HG02885 (cell line): ENCODE measurements at regions not wholly inside any gene's neighbourhood (a gene's known extent, or its start where the extent isn't known, plus 50 kb on each side); places are given as distances from the start of the nearest gene placed in this dataset.

Experiments used
- ATAC-seq: cut with Tn5 transposase; IDR thresholded peaks from one replicate; pipeline ENCODE4 v1.9.1; 2021; ENCODE audit warnings: mild to moderate bottlenecking; ENCODE audit not compliant: unreplicated experiment, poor library complexity

GRCh38 chr4:119833611-119834010, 205.0 kb upstream of the PDE5A start:
- no peak for ATAC-seq

- no peak for ATAC-seq
Measured at GRCh38 chr4:119832776-119833175, 204.2 kb upstream of the PDE5A start.

DNA sequence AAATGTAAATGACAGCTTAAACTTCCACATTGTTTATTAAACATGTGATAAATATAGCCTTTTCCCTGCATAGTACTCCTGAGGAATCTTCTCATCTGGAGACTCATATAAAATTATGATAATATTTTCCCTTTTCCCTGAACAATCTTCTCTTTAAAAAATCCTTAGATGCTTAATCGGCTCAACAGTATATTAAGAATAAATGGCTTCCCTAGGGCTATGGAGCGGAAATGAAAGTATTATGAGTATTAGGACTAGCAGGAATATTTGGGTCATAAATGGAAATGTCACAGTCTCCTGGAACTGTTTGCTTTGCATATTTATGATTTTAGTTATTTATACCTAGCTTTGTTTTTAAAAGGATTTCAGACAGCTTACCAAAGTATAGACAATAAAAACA, 200.7 kb upstream of the PDE5A start:
- ATAC-seq = no peak

- no peak for ATAC-seq
Measured at GRCh38 chr4:119825696-119826095, 197.1 kb upstream of the PDE5A start.

GRCh38 chr4:119823891-119824290, 195.3 kb upstream of the PDE5A start:
- ATAC-seq = no peak

DNA sequence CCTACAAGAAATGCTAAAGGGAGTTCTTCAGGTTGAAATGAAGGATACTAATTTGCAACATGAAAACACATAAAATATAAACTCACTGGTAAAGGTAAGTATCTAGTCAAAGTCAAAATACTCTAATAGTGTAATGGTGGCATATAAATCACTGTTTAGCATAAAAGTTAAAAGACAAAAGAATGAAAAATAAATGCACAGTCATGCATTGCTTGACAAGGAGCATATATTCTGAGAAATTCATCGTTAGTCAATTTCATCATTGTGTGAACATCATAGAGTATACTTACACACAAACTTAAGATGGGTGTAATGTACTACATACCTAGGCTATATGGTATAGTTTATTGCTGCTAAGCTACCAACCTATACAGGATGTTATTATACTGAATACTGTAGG, 194.4 kb upstream of the PDE5A start:
- ATAC-seq = no peak

DNA sequence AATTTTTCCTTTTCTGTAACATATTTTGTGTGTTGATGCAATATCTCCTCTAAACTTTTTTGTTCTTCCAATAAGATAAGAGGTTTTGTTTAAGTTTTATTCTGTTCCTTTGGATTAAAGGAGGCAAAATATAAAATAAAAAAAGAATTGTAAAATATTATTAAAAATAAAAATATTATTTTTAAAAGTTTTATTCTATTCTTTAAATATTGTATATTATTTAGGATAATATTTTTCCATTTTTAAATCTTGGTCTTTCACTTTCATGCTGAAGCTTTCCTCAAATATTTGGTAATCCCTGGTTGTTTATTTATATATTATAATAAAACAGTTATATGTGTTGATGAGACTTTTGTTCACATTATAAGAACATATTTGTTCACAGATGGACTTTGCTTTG, 187.9 kb upstream of the PDE5A start:
- ATAC-seq = no peak

GRCh38 chr4:119810001-119810400, 181.4 kb upstream of the PDE5A start:
- ATAC-seq = no peak

GRCh38 chr4:119804404-119804803, 175.8 kb upstream of the PDE5A start:
- ATAC-seq = no peak

GRCh38 chr4:119797238-119797894, 168.8 kb upstream of the PDE5A start:
- peak; percentile 37 for ATAC-seq

- no peak for ATAC-seq
Measured at GRCh38 chr4:119795986-119796578, 167.5 kb upstream of the PDE5A start.

DNA sequence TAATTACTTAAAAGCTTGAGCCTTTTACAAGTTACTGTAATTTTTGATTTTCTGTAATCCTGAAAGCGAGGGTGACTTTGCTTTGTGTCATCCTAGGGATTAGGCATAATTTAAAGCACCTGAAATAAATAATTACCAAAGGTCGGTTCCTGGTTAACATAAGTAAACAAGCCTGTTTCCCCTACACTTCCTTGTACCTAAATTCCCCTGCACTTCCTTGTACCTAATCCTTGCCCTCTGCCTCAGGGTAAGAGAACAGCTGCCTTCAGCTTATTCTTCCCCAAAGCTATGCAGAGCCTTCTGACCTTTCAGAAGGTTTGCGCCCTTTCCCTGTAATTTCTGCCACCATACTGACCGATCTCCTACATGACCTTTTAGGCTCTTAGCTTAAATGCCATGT, 166.1 kb upstream of the PDE5A start:
- no peak for ATAC-seq

- ATAC-seq = no peak
Measured at GRCh38 chr4:119794113-119794512, 165.5 kb upstream of the PDE5A start.

- no peak for ATAC-seq
Measured at GRCh38 chr4:119788349-119789266, 160.0 kb upstream of the PDE5A start.

DNA sequence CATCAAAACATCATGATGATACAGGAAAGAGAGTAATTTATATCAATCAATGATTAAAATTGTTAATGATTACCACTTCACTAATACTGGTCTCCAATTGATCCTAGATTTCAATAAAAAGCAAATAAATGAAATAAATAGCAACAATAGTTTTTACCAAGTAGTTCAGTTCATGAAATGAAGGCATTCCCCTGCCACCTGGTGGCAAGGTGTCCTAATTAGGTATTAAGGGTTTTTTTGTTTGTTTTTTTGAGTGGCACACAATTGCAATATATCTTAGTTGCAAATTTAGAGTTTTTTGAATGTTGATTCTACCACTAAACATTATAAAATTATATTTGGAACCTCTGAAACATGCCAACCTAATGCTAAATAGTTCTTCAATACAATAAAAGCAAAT, 157.4 kb upstream of the PDE5A start:
- no peak for ATAC-seq

DNA sequence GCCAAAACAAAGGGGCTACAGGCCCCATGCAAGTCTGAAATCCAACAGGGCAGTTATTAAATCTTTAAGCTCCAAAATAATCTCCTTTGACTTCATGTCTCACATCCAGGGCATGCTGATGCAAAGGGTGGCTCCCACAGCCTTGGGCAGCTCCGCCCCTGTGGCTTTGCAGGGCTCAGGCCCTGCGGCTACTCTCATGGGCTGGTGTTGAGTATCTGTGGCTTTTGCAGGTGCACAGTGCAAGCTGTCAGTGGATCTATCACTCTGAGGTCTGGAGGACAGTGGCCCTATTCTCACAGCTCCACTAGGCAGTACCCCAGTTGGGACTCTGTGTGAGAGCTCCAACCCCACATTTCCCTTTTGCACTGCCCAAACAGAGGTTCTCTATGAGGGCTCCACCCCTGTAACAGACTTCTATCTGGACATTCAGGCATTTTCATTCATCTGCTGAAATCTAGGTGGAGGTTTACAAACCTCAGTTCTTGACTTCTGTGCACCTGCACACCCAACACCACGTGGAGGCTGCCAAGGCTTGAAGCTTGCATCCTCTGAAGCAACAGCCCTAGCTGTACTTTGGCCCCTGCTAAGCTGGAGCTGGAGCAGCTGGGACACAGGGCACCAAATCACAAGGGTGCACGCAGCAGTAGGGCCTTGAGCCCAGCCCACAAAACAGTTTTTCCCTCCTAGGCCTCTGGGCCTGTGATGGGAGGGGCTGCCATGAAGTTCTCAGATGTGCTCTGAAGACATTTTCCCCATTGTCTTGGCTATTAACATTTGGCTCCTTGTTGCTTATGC, 154.8 kb upstream of the PDE5A start:
- ATAC-seq = no peak

GRCh38 chr4:119781044-119781443, 152.4 kb upstream of the PDE5A start:
- no peak for ATAC-seq

GRCh38 chr4:119774840-119775239, 146.2 kb upstream of the PDE5A start:
- no peak for ATAC-seq

DNA sequence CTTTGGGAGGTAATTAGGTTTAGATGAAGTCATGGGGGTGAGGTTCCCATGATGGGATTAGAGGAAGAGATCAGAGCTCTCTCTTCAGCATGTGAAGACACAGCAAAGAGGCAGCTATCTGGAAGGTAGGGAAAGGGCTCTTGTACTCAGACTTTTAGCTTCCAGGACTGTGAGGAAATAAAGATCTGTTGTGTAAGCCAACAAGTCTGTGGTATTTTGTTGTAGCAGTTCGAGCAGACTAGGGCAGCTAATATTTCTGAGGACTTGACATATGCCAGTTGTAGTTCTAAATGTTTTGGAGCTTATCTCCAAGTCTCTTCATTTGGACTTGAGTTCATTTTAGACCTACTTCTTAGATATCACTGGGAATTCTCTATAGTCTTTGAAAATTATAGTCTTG, 137.3 kb upstream of the PDE5A start:
- no peak for ATAC-seq

GRCh38 chr4:119765469-119765868, 136.9 kb upstream of the PDE5A start:
- no peak for ATAC-seq

DNA sequence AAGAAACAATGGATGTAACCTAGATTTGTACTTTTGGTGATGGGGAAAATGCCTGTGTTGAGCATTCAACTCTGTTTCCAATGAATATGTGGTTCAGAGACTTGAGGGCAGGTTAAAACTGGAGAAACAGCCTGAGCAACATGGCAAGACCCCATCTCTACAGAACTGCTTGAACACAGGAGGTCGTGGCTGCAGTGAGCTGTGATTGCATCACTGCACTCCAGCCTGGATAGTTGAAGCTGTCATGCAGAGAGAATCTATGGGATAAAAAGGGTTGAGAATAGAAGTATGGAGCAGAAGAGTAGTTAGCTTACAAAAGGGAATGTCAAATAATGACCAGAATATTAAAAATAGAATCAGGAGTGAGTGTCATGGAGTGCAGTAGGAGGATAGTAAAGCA, 134.8 kb upstream of the PDE5A start:
- no peak for ATAC-seq
